ENCODE measurements at regions not wholly inside any gene's neighbourhood (a gene's known extent, or its start where the extent isn't known, plus 50 kb on each side); places are given as distances from the start of the nearest gene placed in this dataset.
A peak's percentile ranks its signal among the peaks of the same experiment; 100 is the strongest.

- no peak for TF ChIP-seq POLR2A (IDR thresholded peaks at IDR 0.05)
- TF ChIP-seq CTCF (IDR thresholded peaks at IDR 0.05) = no peak
- no peaks in the 10 kb centered on the region for H3K27me3 ChIP-seq
- no peaks in the 10 kb centered on the region for H3K9me3 ChIP-seq
- H3K4me1 ChIP-seq = peaks cover 27% of the 10 kb centered on the region
- WGBS, 2 donors = 29 to 47% methylated on average over 9 of the region's 9 CpGs
- intact Hi-C loops (cut with DNase I; ENCODE audit: low total_unique reads) = no loop called here
- no peak overlapping the region for H3K4me3 ChIP-seq
- H3K36me3 ChIP-seq (ENCODE audit: low read depth, missing control alignments) = no peaks in the 10 kb centered on the region
- DNase-seq = peak; percentile 66
- peak overlapping the region; percentile 42 to 64 for H3K27ac ChIP-seq
These were observed 56.5 kb downstream of the KCTD12 start for GRCh38 chr13:76829572-76830327.

- Histone ChIP-seq H3K27ac (no peak overlapping the region), H3K36me3 (ENCODE audit: low read depth, missing control alignments) (no peaks in the 10 kb centered on the region), H3K27me3 (no peaks in the 10 kb centered on the region), H3K9me3 (no peaks in the 10 kb centered on the region), H3K4me3 (no peak overlapping the region), H3K4me1 (peaks cover 27% of the 10 kb centered on the region)
- intact Hi-C loops (cut with DNase I; ENCODE audit: low total_unique reads) = no loop called here
- TF ChIP-seq CTCF (IDR thresholded peaks at IDR 0.05) (no peak), POLR2A (IDR thresholded peaks at IDR 0.05) (no peak)
- 42 to 68% methylated on average over 3 of the region's 3 CpGs for WGBS, 2 donors
- no peak for DNase-seq
These were observed 57.9 kb downstream of the KCTD12 start for GRCh38 chr13:76828316-76828741.

- TF ChIP-seq POLR2A (IDR thresholded peaks at IDR 0.05) (no peak), CTCF (IDR thresholded peaks at IDR 0.05) (no peak)
- WGBS, 2 donors = 91 to 93% methylated on average over 5 of the region's 5 CpGs
- no peaks in the 10 kb centered on the region for H3K27me3 ChIP-seq
These were observed 59.7 kb downstream of the KCTD12 start for GRCh38 chr13:76826527-76826926.

GRCh38 chr13:76825430-76825829 is 60.8 kb downstream of the KCTD12 start:
- Histone ChIP-seq H3K27me3 (no peaks in the 10 kb centered on the region), H3K4me1 (peaks cover 29% of the 10 kb centered on the region), H3K9me3 (no peaks in the 10 kb centered on the region), H3K36me3 (ENCODE audit: low read depth, missing control alignments) (no peaks in the 10 kb centered on the region), H3K4me3 (no peak overlapping the region), H3K27ac (no peak overlapping the region)
- no peak for TF ChIP-seq CTCF (IDR thresholded peaks at IDR 0.05)
- no peak for TF ChIP-seq POLR2A (IDR thresholded peaks at IDR 0.05)
- intact Hi-C loops (cut with DNase I; ENCODE audit: low total_unique reads) = no loop called here
- no peak for DNase-seq
- 36 to 82% methylated on average over 1 of the region's 1 CpG for WGBS, 2 donors

More at GRCh38 chr13:76826527-76826926, 59.7 kb downstream of the KCTD12 start:
- DNase-seq = no peak
- no peaks in the 10 kb centered on the region for H3K36me3 ChIP-seq (ENCODE audit: low read depth, missing control alignments)
- intact Hi-C loops (cut with DNase I; ENCODE audit: low total_unique reads) = no loop called here
- H3K4me1 ChIP-seq = peaks cover 27% of the 10 kb centered on the region
- no peaks in the 10 kb centered on the region for H3K9me3 ChIP-seq
- no peak overlapping the region for H3K27ac ChIP-seq
- no peak overlapping the region for H3K4me3 ChIP-seq

GRCh38 chr13:76823969-76824368 is 62.2 kb downstream of the KCTD12 start:
- DNase-seq = no peak
- intact Hi-C loops (cut with DNase I; ENCODE audit: low total_unique reads) = no loop called here
- peaks cover 17% of the 10 kb centered on the region for H3K4me1 ChIP-seq

More at GRCh38 chr13:76823969-76824368, 62.2 kb downstream of the KCTD12 start:
- Histone ChIP-seq H3K27ac (no peak overlapping the region), H3K4me3 (no peak overlapping the region), H3K27me3 (no peaks in the 10 kb centered on the region), H3K9me3 (no peaks in the 10 kb centered on the region), H3K36me3 (ENCODE audit: low read depth, missing control alignments) (no peaks in the 10 kb centered on the region)
- no peak for TF ChIP-seq CTCF (IDR thresholded peaks at IDR 0.05)
- TF ChIP-seq POLR2A (IDR thresholded peaks at IDR 0.05) = no peak

Measured in testis (tissue), 2 donors.